OCI-LY1 (cell line): ENCODE measurements at regions not wholly inside any gene's neighbourhood (a gene's known extent, or its start where the extent isn't known, plus 50 kb on each side); places are given as distances from the start of the nearest gene placed in this dataset.

Experiments used
- CTCF ChIP-seq: fragments of 200-600 bp; sonication (generic), shearing (Covaris generic); IDR thresholded peaks from 2 replicates; pipeline ENCODE4 v1.5.1; 2017; ENCODE audit warnings: mild to moderate bottlenecking, antibody characterized with exemption, low read length, moderate library complexity, mixed read lengths
- EZH2 ChIP-seq: fragments of 200-600 bp; sonication (generic), shearing (Covaris generic); IDR thresholded peaks from 2 replicates; pipeline ENCODE4 v1.8.0; 2017; ENCODE audit warnings: borderline replicate concordance, mixed run types, mild to moderate bottlenecking, antibody characterized with exemption, low read length, moderate library complexity, mixed read lengths

GRCh38 chr16:79981814-79982213 is 381.3 kb upstream of the MAF start:
- TF ChIP-seq CTCF (no peak), EZH2 (no peak)
